GM10248 (cell line): ENCODE measurements at regions not wholly inside any gene's neighbourhood (a gene's known extent, or its start where the extent isn't known, plus 50 kb on each side); places are given as distances from the start of the nearest gene placed in this dataset.

ENCODE experiments used
- CTCF ChIA-PET: fragments of 300-600 bp; sonication (Branson Sonifier 250); formaldehyde crosslinking; extraction: SDS; loops from one replicate; lab custom pipeline; 2021; ENCODE audit warnings: antibody characterized with exemption; lab: Yijun Ruan, JAX
- POLR2A ChIA-PET: fragments of 350-650 bp; sonication (Branson Sonifier 250); formaldehyde crosslinking; extraction: SDS; loops from one replicate; lab custom pipeline; 2020; ENCODE audit warnings: antibody characterized with exemption; lab: Yijun Ruan, JAX
- DNase-seq: peaks from one replicate; pipeline ENCODE4 v3.0.0; 2012; ENCODE audit errors: extremely low spot score
- TF ChIP-seq, protein P1 (sequence below): IDR thresholded peaks from 2 replicates; pipeline ENCODE4 v1.5.1; 2012; ENCODE audit warnings: mild to moderate bottlenecking, low read depth; ENCODE audit errors: extremely low read depth, missing control alignments, control extremely low read depth

DNA sequence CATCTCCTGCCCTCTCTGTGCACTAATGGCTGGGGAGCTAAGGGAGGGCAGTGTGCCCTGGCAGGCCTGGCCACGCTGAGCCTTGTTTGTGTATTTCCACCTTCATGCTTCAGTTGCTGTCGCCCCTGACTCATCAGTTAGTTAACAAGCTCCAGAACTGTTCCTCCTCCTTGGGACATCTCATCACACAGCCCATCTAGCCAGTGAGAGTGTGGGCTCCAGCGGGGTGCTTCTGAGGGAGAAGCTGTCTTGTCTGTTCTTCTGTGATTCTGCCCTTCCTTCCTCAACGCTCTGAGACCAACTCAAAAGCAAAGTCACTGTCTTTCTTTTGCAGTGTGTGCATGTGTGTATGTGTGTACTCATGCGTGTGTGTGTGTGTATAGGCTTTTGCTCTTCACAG lies 58.3 kb upstream of the CPEB4 start:
- ChIA-PET POLR2A (no interaction called here), CTCF (interaction anchor here (0.8 to 5.6 kb wide), 7 partner anchors 30 to 151 kb away, joined by 3 to 24 read pairs (median 3); partner anchors contain the start of gene CPEB4)
- TF ChIP-seq, protein P1, sequence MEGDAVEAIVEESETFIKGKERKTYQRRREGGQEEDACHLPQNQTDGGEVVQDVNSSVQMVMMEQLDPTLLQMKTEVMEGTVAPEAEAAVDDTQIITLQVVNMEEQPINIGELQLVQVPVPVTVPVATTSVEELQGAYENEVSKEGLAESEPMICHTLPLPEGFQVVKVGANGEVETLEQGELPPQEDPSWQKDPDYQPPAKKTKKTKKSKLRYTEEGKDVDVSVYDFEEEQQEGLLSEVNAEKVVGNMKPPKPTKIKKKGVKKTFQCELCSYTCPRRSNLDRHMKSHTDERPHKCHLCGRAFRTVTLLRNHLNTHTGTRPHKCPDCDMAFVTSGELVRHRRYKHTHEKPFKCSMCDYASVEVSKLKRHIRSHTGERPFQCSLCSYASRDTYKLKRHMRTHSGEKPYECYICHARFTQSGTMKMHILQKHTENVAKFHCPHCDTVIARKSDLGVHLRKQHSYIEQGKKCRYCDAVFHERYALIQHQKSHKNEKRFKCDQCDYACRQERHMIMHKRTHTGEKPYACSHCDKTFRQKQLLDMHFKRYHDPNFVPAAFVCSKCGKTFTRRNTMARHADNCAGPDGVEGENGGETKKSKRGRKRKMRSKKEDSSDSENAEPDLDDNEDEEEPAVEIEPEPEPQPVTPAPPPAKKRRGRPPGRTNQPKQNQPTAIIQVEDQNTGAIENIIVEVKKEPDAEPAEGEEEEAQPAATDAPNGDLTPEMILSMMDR, result no peak
- DNase-seq, result no peak

DNA sequence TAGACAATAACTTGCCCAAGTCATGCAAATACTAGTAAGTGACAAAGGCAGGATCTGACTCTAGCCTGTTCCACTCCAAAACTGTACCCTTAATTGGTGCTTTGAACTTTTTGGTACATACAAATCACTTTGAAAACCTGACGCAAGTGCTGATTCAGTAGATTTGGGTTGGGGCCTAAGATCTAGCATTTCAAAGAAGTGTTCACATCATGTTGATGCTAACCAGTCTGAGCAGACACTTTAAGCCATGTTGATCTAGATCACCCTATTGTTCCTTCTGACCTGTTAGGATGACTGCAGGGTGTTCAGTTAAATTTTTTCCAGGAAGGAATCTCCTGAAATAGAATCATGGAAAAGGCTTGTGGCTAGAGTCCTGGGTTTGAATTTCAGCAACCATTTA lies 57.7 kb upstream of the CPEB4 start:
- POLR2A ChIA-PET, result no interaction called here
- TF ChIP-seq, protein P1, result no peak
- no peak for DNase-seq
- CTCF ChIA-PET, result interaction anchor here (1.3 to 5.6 kb wide), 4 partner anchors 29 to 44 kb away, joined by 3 to 24 read pairs (median 6); no protein-coding TSS in a partner anchor

DNA sequence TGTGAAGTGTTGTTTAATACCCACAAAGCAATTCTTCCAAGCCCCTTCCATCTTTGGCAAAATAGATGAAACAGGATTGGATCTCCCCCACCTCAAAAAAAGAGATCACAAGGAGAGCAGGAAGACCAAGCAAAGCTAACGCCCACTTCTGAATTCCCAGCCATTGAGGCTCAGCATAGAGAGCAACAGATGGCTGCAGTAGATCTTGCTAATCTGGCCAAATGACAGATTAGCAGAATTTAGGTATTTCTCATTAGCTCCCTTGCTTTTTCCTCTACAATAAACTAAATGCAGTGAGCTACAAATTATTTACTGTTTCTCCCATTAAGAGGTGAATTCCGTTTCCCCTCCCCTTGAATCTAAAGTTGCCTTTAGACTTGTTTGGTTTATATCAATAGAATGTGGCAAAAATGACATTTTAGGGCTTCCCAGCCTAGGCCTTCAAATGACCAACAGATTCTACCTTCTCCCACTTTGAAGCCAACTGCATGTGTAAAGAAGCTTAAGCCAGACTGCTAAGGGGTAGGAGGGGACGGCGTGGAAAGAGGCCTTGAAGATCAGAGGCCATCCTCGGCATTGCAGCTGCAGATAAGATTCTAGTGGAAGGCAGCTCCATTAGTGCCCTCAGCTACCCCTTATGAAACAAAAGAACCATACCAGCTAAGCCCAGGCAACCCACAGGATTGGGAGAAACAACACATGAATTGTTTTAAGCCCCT lies 56.8 kb upstream of the CPEB4 start:
- ChIA-PET CTCF (interaction anchor here (1.4 to 5.6 kb wide), 4 partner anchors 9 to 45 kb away, joined by 7 to 24 read pairs (median 13); no protein-coding TSS in a partner anchor), POLR2A (interaction anchor here (1.8 kb wide), 1 partner anchor 56 kb away, joined by 5 read pairs; the partner anchor contains the start of gene CPEB4)
- DNase-seq, result no peak
- TF ChIP-seq, protein P1, result no peak

DNA sequence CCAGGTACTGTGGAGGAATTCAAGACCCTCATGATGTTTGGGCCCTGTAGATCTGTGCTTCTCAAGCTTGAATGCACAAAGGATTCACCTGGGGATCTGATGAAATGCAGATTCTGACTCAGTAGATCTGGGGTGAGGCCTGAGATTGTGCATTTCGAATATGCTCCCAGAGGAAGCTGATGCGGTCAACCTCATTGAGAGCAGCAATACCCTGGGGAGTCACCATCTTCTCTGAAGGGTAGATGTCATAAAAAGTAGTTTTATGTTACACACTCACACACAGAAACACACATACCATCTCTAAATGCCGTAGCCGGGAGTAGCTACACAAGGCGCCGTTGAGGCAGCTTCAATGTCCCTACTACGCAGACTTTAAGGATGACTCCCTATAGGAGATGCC lies 55.8 kb upstream of the CPEB4 start:
- no peak for DNase-seq
- TF ChIP-seq, protein P1, result no peak
- POLR2A ChIA-PET, result interaction anchor here (1.3 to 1.8 kb wide), 2 partner anchors 10 to 55 kb away, joined by 3 to 5 read pairs; partner anchors contain the start of gene CPEB4
- CTCF ChIA-PET, result interaction anchor here (0.8 to 2.6 kb wide), 7 partner anchors 9 to 156 kb away, joined by 3 to 18 read pairs (median 5); no protein-coding TSS in a partner anchor

DNA sequence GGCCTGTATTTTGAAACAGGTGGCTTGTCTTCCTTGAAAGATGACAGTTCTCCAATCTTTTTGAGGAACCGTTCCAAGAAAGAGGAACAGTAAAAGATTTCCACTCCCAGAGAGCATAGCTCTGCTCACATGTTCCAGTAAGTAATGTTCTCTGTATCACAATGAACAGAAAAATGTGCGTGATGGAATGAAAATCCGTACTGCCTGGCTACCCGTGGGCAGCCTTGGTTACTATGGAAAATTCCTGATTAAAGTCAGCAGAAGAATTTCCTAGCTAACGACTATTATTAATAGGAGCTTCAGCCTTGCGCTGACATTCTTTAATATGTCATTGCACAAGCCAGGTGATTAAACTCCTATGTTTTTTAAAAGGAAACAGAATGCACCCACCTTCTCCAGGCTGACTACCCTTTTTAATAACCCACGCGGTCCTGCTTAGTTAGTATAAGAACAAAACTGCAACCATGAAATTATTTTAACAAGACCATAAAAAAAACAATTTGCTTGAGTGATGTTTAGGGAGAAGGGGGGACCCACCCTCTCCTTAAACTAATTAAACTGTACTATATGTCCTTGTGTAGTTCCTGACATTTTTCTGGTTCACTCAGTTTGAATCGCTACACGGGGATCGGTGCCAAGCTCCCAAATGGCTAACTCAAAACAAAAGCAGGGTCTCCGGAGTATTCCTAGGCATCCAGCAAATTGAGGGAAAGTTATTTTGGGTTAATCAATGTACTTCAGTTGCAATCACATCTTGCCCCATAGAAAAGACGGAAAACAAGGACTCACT lies 54.8 kb upstream of the CPEB4 start:
- ChIA-PET POLR2A (interaction anchor here (1.3 kb wide), 1 partner anchor 11 kb away, joined by 3 read pairs; no protein-coding TSS in a partner anchor), CTCF (interaction anchor here (1.0 to 2.6 kb wide), 8 partner anchors 8 to 157 kb away, joined by 3 to 18 read pairs (median 4); no protein-coding TSS in a partner anchor)
- no peak for DNase-seq
- TF ChIP-seq, protein P1, result no peak
